IMR-90 (cell line): ENCODE measurements at regions not wholly inside any gene's neighbourhood (a gene's known extent, or its start where the extent isn't known, plus 50 kb on each side); places are given as distances from the start of the nearest gene placed in this dataset.

ENCODE experiments used
- ATAC-seq: fragments of 200-7000 bp; cut with Tn5 transposase; 2 replicates; pipeline ENCODE4 v1.9.1; 2020; ENCODE audit warnings: low read depth, mild to moderate bottlenecking, moderate library complexity
- BruUV-seq: library from RNA; stranded (reverse); fragments of 400-500 nt; replicated peaks from 2 replicates; lab custom pipeline; 2021; lab: Mats Ljungman, UMichigan
- CTCF ChIA-PET: fragments of 300-600 bp; formaldehyde crosslinking; extraction: SDS; loops from one replicate; lab custom pipeline; 2021; ENCODE audit warnings: antibody characterized with exemption; lab: Yijun Ruan, JAX
- POLR2A ChIA-PET: fragments of 300-600 bp; sonication (Branson Sonifier 250); formaldehyde crosslinking; loops from one replicate; lab custom pipeline; 2022; ENCODE audit warnings: antibody characterized with exemption; ENCODE audit not compliant: unreplicated experiment; lab: Charles Lee
- DNase-seq: peaks from one replicate; pipeline ENCODE4 v3.0.0; 2013
- H2AFZ ChIP-seq: replicated peaks from 2 replicates; pipeline ENCODE3; 2013; ENCODE audit warnings: low read length, mild to moderate bottlenecking; ENCODE audit not compliant: poor library complexity
- H2AK5ac ChIP-seq: 2 replicates; pipeline ENCODE4 v1.6.1; 2013; ENCODE audit warnings: low read depth, low read length, inconsistent platforms
- H2AK9ac ChIP-seq: replicated peaks from 2 replicates; pipeline ENCODE3; 2013; ENCODE audit warnings: mild to moderate bottlenecking, low read depth, low read length, moderate library complexity; ENCODE audit not compliant: poor library complexity
- H2BK120ac ChIP-seq: 2 replicates; pipeline ENCODE4 v1.6.1; 2013; ENCODE audit warnings: low read depth, low read length, inconsistent platforms
- H2BK15ac ChIP-seq: 3 replicates; pipeline ENCODE4 v1.6.1; 2013; ENCODE audit warnings: low read depth, low read length, inconsistent platforms
- H2BK20ac ChIP-seq: 2 replicates; pipeline ENCODE4 v1.6.1; 2013; ENCODE audit warnings: low read depth, mild to moderate bottlenecking, inconsistent platforms, low read length, moderate library complexity
- H2BK5ac ChIP-seq: 2 replicates; pipeline ENCODE4 v1.6.1; 2013; ENCODE audit warnings: mild to moderate bottlenecking, low read depth, low read length, inconsistent platforms; ENCODE audit not compliant: poor library complexity, severe bottlenecking
- H3K14ac ChIP-seq: replicated peaks from 2 replicates; pipeline ENCODE4 v1.6.1; 2013; ENCODE audit warnings: low read depth, low read length, inconsistent platforms
- H3K18ac ChIP-seq: 2 replicates; pipeline ENCODE4 v1.6.1; 2013; ENCODE audit warnings: low read depth, low read length, control low read depth
- H3K23ac ChIP-seq: 2 replicates; pipeline ENCODE4 v1.6.1; 2013; ENCODE audit warnings: low read depth, low read length, inconsistent platforms
- H3K27ac ChIP-seq: 2 replicates; pipeline ENCODE4 v1.5.1; 2013; ENCODE audit warnings: mild to moderate bottlenecking, control low read depth, low read length; ENCODE audit not compliant: insufficient read depth
- H3K27me3 ChIP-seq: 2 replicates; pipeline ENCODE4 v1.6.1; 2013; ENCODE audit warnings: low read length; ENCODE audit not compliant: control insufficient read depth, insufficient read depth
- H3K36me3 ChIP-seq: 2 replicates; pipeline ENCODE4 v1.6.1; 2013; ENCODE audit warnings: low read length, mixed read lengths; ENCODE audit not compliant: control insufficient read depth, insufficient read depth
- H3K4ac ChIP-seq: 2 replicates; pipeline ENCODE4 v1.6.1; 2013; ENCODE audit warnings: low read depth, low read length, inconsistent platforms
- H3K4me1 ChIP-seq: 2 replicates; pipeline ENCODE4 v1.6.1; 2013; ENCODE audit warnings: low read length, mixed read lengths; ENCODE audit not compliant: control insufficient read depth, insufficient read depth
- H3K4me2 ChIP-seq: 2 replicates; pipeline ENCODE4 v1.6.1; 2013; ENCODE audit warnings: low read depth, mild to moderate bottlenecking, control low read depth, low read length, moderate library complexity
- H3K4me3 ChIP-seq: 2 replicates; pipeline ENCODE4 v1.5.1; 2013; ENCODE audit warnings: low read depth, mild to moderate bottlenecking, control low read depth, low read length, moderate library complexity; ENCODE audit not compliant: insufficient read depth
- H3K56ac ChIP-seq: 2 replicates; pipeline ENCODE4 v1.6.1; 2013; ENCODE audit warnings: low read length, inconsistent platforms; ENCODE audit not compliant: insufficient read depth; ENCODE audit errors: extremely low read depth
- H3K79me1 ChIP-seq, 2 experiments: 2 replicates each; pipeline ENCODE4 v1.6.1; 2013; ENCODE audit warnings: low read length in 2 of 2, inconsistent platforms in 1 of 2, low read depth in 1 of 2
- H3K9ac ChIP-seq: 2 replicates; pipeline ENCODE4 v1.6.1; 2013; ENCODE audit warnings: low read depth, low read length, control low read depth
- H3K9me1 ChIP-seq: 2 replicates; pipeline ENCODE4 v1.6.1; 2013; ENCODE audit warnings: low read length, inconsistent platforms; ENCODE audit not compliant: insufficient read depth
- H3K9me3 ChIP-seq: 2 replicates; pipeline ENCODE4 v1.6.1; 2013; ENCODE audit warnings: low read length; ENCODE audit not compliant: control insufficient read depth, insufficient read depth
- H4K20me1 ChIP-seq: 2 replicates; pipeline ENCODE4 v1.6.1; 2013; ENCODE audit warnings: low read length, inconsistent platforms; ENCODE audit not compliant: insufficient read depth
- H4K5ac ChIP-seq: 2 replicates; pipeline ENCODE4 v1.6.1; 2013; ENCODE audit warnings: mild to moderate bottlenecking, low read depth, low read length, control low read depth
- H4K8ac ChIP-seq, 2 experiments: 2 replicates each; pipeline ENCODE4 v1.6.1; 2013; ENCODE audit warnings: low read depth in 2 of 2, low read length in 2 of 2, control low read depth in 1 of 2, inconsistent platforms in 1 of 2
- H4K91ac ChIP-seq: 2 replicates; pipeline ENCODE4 v1.6.1; 2013; ENCODE audit warnings: low read depth, low read length, inconsistent platforms; ENCODE audit not compliant: insufficient read depth
- FOS ChIP-seq: fragments of 150-350 bp; IDR thresholded peaks from 2 replicates; pipeline ENCODE4 v1.6.1; 2016; ENCODE audit warnings: low read depth, low read length
- MAFK ChIP-seq: IDR thresholded peaks from 2 replicates; pipeline ENCODE4 v1.6.1; 2012; ENCODE audit warnings: low read depth, low read length, improper control_type of control experiment
- NFE2L2 ChIP-seq: fragments of 150-350 bp; IDR thresholded peaks from 2 replicates; pipeline ENCODE4 v1.6.1; 2016; ENCODE audit warnings: low read depth, mild to moderate bottlenecking, low read length
- POLR2A ChIP-seq: IDR thresholded peaks from 2 replicates; pipeline ENCODE4 v1.6.1; 2012; ENCODE audit warnings: mild to moderate bottlenecking, low read depth, low read length
- RFX5 ChIP-seq: IDR thresholded peaks from 2 replicates; pipeline ENCODE4 v1.8.0; 2012; ENCODE audit warnings: low read depth, mild to moderate bottlenecking, low read length, moderate library complexity
- WGBS, 2 experiments: methylation state at CpG; one replicate each; pipeline versions ENCODE4 v1.1.5 to v1.1.7; 2013; ENCODE audit warnings: missing lambda C conversion rate in 2 of 2; ENCODE audit not compliant: insufficient read length in 1 of 2; ENCODE audit errors: extremely low coverage in 2 of 2; 5-methylcytosine and 5-hydroxymethylcytosine counted together
- dilution Hi-C: fragments of 300-500 bp; cut with HindIII; formaldehyde crosslinking; loops from one replicate; pipeline ENCODE4 v1.14.3; 2018; ENCODE audit warnings: low sequenced_read_pairs; ENCODE audit not compliant: unreplicated experiment
- in situ Hi-C: fragments of 300-500 bp; cut with MboI; formaldehyde crosslinking; loops from 3 replicates; pipeline ENCODE4 v1.14.3; 2019; ENCODE audit warnings: low sequenced_read_pairs, inconsistent platforms, mixed read lengths
- intact Hi-C: fragments of 100-400 bp; cut with micrococcal nuclease; formaldehyde crosslinking; loops from 2 replicates; pipeline ENCODE4 v1.10.0; 2022
- TF ChIP-seq, protein P1 (sequence below): fragments of 150-350 bp; IDR thresholded peaks from 2 replicates; pipeline ENCODE4 v1.6.1; 2016; ENCODE audit warnings: low read depth, mild to moderate bottlenecking, low read length, moderate library complexity, borderline replicate concordance

DNA sequence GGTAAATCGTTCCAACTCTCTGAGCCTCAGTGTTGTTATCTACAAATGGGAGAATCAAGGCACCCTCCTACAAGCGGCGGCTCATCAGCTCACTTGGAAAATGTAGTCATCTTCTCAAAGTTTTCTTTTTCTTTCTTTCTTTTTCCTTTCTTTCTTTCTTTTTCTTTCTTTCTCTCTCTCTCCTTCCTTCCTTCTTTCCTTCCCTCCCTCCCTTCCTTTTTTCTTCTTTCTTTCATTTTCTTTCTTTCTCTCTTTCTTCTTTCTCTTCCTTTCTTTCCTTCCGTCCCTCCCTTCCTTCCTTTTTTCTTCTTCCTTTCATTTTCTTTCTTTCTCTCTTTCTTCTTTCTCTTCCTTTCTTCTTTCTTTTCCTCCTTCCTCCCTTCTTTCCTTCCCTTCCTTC is 55.0 kb upstream of the TGM3 start:
- Histone ChIP-seq H3K23ac (no peak overlapping the region), H3K4me1 (peaks cover 6% of the 10 kb centered on the region; the same call in 1 of the 2 replicates), H2AK9ac (no peak overlapping the region), H3K36me3 (no peaks in the 10 kb centered on the region), H3K9me1 (0 out of 2 replicates have a peak, but pooled peaks cover 3% of the 10 kb centered on the region), H2BK20ac (no peak overlapping the region), H3K9me3 (no peaks in the 10 kb centered on the region), H3K14ac (no peak overlapping the region), H2AFZ (no peak overlapping the region), H3K27me3 (peaks cover 12% of the 10 kb centered on the region), H2BK15ac (no peak overlapping the region), H3K9ac (no peak overlapping the region), H2BK120ac (no peak overlapping the region), H2AK5ac (no peak overlapping the region), H3K4ac (no peak overlapping the region), H4K5ac (no peak overlapping the region), H3K4me3 (no peak overlapping the region), H3K56ac (no peak overlapping the region), H2BK5ac (no peak overlapping the region), H3K79me1 (no peaks in the 10 kb centered on the region), H3K18ac (no peak overlapping the region), H4K91ac (no peak overlapping the region), H4K20me1 (no peaks in the 10 kb centered on the region), H3K27ac (no peak overlapping the region), H3K4me2 (no peak overlapping the region), H4K8ac (no peak overlapping the region)
- in situ Hi-C loops = no loop called here
- WGBS, 2 experiments = 90% methylated on average over 3 of the region's 4 CpGs; no CpG with 5 or more reads in 1 of the 2 experiments
- dilution Hi-C loops = no loop called here
- intact Hi-C loops = no loop called here
- TF ChIP-seq MAFK (no peak), NFE2L2 (no peak), FOS (no peak), RFX5 (no peak), POLR2A (no peak)
- TF ChIP-seq, protein P1, sequence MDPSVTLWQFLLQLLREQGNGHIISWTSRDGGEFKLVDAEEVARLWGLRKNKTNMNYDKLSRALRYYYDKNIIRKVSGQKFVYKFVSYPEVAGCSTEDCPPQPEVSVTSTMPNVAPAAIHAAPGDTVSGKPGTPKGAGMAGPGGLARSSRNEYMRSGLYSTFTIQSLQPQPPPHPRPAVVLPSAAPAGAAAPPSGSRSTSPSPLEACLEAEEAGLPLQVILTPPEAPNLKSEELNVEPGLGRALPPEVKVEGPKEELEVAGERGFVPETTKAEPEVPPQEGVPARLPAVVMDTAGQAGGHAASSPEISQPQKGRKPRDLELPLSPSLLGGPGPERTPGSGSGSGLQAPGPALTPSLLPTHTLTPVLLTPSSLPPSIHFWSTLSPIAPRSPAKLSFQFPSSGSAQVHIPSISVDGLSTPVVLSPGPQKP = no peak
- DNase-seq (no peak), ATAC-seq (no peak)
- ChIA-PET CTCF (no interaction called here), POLR2A (no interaction called here)
- no TSS peak for BruUV-seq
